ENCODE measurements at regions not wholly inside any gene's neighbourhood (a gene's known extent, or its start where the extent isn't known, plus 50 kb on each side); places are given as distances from the start of the nearest gene placed in this dataset.

DNA sequence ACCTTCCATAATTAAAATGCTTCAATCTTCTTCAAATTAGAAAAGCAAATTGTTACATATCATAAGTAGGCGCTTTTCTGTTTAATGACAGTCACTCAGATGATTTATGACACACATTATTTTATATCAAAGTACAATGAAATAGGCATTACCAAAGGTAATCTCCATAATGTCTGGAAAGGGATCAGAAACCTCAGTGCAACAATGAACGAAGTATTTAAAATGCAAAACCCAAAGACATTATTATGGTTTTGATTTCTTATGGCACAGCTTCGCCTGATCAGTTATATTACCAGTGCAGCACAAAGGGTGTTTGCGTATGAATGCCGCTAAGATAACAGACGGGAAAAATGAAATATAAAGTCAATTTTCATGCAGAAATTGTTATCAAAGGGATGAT lies 162.2 kb upstream of the MEIS1 start:
- TF ChIP-seq, protein P1, sequence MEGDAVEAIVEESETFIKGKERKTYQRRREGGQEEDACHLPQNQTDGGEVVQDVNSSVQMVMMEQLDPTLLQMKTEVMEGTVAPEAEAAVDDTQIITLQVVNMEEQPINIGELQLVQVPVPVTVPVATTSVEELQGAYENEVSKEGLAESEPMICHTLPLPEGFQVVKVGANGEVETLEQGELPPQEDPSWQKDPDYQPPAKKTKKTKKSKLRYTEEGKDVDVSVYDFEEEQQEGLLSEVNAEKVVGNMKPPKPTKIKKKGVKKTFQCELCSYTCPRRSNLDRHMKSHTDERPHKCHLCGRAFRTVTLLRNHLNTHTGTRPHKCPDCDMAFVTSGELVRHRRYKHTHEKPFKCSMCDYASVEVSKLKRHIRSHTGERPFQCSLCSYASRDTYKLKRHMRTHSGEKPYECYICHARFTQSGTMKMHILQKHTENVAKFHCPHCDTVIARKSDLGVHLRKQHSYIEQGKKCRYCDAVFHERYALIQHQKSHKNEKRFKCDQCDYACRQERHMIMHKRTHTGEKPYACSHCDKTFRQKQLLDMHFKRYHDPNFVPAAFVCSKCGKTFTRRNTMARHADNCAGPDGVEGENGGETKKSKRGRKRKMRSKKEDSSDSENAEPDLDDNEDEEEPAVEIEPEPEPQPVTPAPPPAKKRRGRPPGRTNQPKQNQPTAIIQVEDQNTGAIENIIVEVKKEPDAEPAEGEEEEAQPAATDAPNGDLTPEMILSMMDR (IDR thresholded peaks at IDR 0.05): no peak
- TF ChIP-seq POLR2A (IDR thresholded peaks at IDR 0.05): no peak
